GM10266 (cell line): ENCODE measurements at regions not wholly inside any gene's neighbourhood (a gene's known extent, or its start where the extent isn't known, plus 50 kb on each side); places are given as distances from the start of the nearest gene placed in this dataset.

Experiments used
- DNase-seq: peaks from one replicate; pipeline ENCODE4 v3.0.0; 2012; ENCODE audit errors: extremely low spot score
- CTCF ChIP-seq: IDR thresholded peaks from 2 replicates; pipeline ENCODE4 v1.5.1; 2012; ENCODE audit warnings: mild to moderate bottlenecking, low read depth; ENCODE audit not compliant: control insufficient read depth, insufficient read depth; ENCODE audit errors: missing control alignments

GRCh38 chr16:86030116-86030515 is 131.2 kb downstream of the IRF8 start:
- no peak for DNase-seq
- TF ChIP-seq CTCF = no peak

- DNase-seq = no peak
- no peak for TF ChIP-seq CTCF
Observed at GRCh38 chr16:86031141-86031678, 132.2 kb downstream of the IRF8 start.

GRCh38 chr16:86033016-86033474 is 134.1 kb downstream of the IRF8 start:
- no peak for DNase-seq
- no peak for TF ChIP-seq CTCF

- TF ChIP-seq CTCF = no peak
Observed at GRCh38 chr16:86033971-86034370, 135.0 kb downstream of the IRF8 start.

GRCh38 chr16:86034421-86034919 is 135.5 kb downstream of the IRF8 start:
- no peak for DNase-seq
- TF ChIP-seq CTCF = no peak

More at GRCh38 chr16:86033971-86034370, 135.0 kb downstream of the IRF8 start:
- no peak for DNase-seq

GRCh38 chr16:86035906-86036305 is 136.9 kb downstream of the IRF8 start:
- TF ChIP-seq CTCF = no peak
- DNase-seq = no peak

- TF ChIP-seq CTCF = no peak
- no peak for DNase-seq
Observed at GRCh38 chr16:86037999-86038925, 139.3 kb downstream of the IRF8 start.
